ENCODE measurements at regions not wholly inside any gene's neighbourhood (a gene's known extent, or its start where the extent isn't known, plus 50 kb on each side); places are given as distances from the start of the nearest gene placed in this dataset.

- peak; percentile 13 for DNase-seq (ENCODE audit: unreplicated experiment)
- H3K4me1 Mint-ChIP-seq (ENCODE audit: insufficient read depth, unreplicated experiment) = peaks cover 32% of the 10 kb centered on the region
- H3K9me3 Mint-ChIP-seq (ENCODE audit: unreplicated experiment) = no peaks in the 10 kb centered on the region
- H3K27me3 Mint-ChIP-seq (ENCODE audit: insufficient read depth, unreplicated experiment) = no peaks in the 10 kb centered on the region
- CTCF ChIA-PET = interaction anchor here (0.5 to 0.6 kb wide), 2 partner anchors 11 to 218 kb away, joined by 3 to 4 read pairs; no protein-coding TSS in a partner anchor
- no peak overlapping the region for H3K27ac Mint-ChIP-seq (ENCODE audit: low read depth, unreplicated experiment)
- H3K4me3 Mint-ChIP-seq (ENCODE audit: unreplicated experiment) = no peak overlapping the region
- no peaks in the 10 kb centered on the region for H3K36me3 Mint-ChIP-seq (ENCODE audit: insufficient read depth, unreplicated experiment)
- POLR2A ChIA-PET = no interaction called here
- TF ChIP-seq, protein P1, sequence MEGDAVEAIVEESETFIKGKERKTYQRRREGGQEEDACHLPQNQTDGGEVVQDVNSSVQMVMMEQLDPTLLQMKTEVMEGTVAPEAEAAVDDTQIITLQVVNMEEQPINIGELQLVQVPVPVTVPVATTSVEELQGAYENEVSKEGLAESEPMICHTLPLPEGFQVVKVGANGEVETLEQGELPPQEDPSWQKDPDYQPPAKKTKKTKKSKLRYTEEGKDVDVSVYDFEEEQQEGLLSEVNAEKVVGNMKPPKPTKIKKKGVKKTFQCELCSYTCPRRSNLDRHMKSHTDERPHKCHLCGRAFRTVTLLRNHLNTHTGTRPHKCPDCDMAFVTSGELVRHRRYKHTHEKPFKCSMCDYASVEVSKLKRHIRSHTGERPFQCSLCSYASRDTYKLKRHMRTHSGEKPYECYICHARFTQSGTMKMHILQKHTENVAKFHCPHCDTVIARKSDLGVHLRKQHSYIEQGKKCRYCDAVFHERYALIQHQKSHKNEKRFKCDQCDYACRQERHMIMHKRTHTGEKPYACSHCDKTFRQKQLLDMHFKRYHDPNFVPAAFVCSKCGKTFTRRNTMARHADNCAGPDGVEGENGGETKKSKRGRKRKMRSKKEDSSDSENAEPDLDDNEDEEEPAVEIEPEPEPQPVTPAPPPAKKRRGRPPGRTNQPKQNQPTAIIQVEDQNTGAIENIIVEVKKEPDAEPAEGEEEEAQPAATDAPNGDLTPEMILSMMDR (IDR thresholded peaks at IDR 0.05; ENCODE audit: unreplicated experiment) = no peak
- BruUV-seq (replicated peaks) = no TSS peak
- intact Hi-C loops (cut with micrococcal nuclease) = no loop called here
Observed at GRCh38 chr5:158458086-158458485, 599.1 kb upstream of the CLINT1 start.

GRCh38 chr5:158456756-158457155 lies 597.8 kb upstream of the CLINT1 start:
- H3K27me3 Mint-ChIP-seq (ENCODE audit: insufficient read depth, unreplicated experiment) = no peaks in the 10 kb centered on the region
- no peaks in the 10 kb centered on the region for H3K36me3 Mint-ChIP-seq (ENCODE audit: insufficient read depth, unreplicated experiment)
- peaks cover 21% of the 10 kb centered on the region for H3K4me1 Mint-ChIP-seq (ENCODE audit: insufficient read depth, unreplicated experiment)
- no peak overlapping the region for H3K4me3 Mint-ChIP-seq (ENCODE audit: unreplicated experiment)
- ChIA-PET CTCF (interaction anchor here (0.7 to 1.0 kb wide), 5 partner anchors 26 to 650 kb away, joined by 3 to 4 read pairs (median 3); no protein-coding TSS in a partner anchor), POLR2A (interaction anchor here (0.7 to 1.5 kb wide), 4 partner anchors 10 to 372 kb away, joined by 3 to 5 read pairs (median 4); no protein-coding TSS in a partner anchor)
- H3K9me3 Mint-ChIP-seq (ENCODE audit: unreplicated experiment) = no peaks in the 10 kb centered on the region
- intact Hi-C loops (cut with micrococcal nuclease) = no loop called here
- BruUV-seq (replicated peaks) = no TSS peak
- H3K27ac Mint-ChIP-seq (ENCODE audit: low read depth, unreplicated experiment) = no peak overlapping the region
- TF ChIP-seq, protein P1 (IDR thresholded peaks at IDR 0.05; ENCODE audit: unreplicated experiment) = no peak
- DNase-seq (ENCODE audit: unreplicated experiment) = peak; percentile 77

GRCh38 chr5:158456241-158456640 lies 597.3 kb upstream of the CLINT1 start:
- ChIA-PET POLR2A (interaction anchor here (1.0 to 1.5 kb wide), 3 partner anchors 10 to 372 kb away, joined by 3 to 5 read pairs (median 4); no protein-coding TSS in a partner anchor), CTCF (interaction anchor here (0.9 to 1.0 kb wide), 4 partner anchors 25 to 281 kb away, joined by 3 read pairs; no protein-coding TSS in a partner anchor)
- Mint-ChIP-seq H3K27ac (ENCODE audit: low read depth, unreplicated experiment) (peak overlapping the region; percentile 17), H3K4me1 (ENCODE audit: insufficient read depth, unreplicated experiment) (peaks cover 21% of the 10 kb centered on the region), H3K27me3 (ENCODE audit: insufficient read depth, unreplicated experiment) (no peaks in the 10 kb centered on the region), H3K4me3 (ENCODE audit: unreplicated experiment) (no peak overlapping the region), H3K9me3 (ENCODE audit: unreplicated experiment) (no peaks in the 10 kb centered on the region), H3K36me3 (ENCODE audit: insufficient read depth, unreplicated experiment) (no peaks in the 10 kb centered on the region)
- intact Hi-C loops (cut with micrococcal nuclease) = no loop called here
- no TSS peak for BruUV-seq (replicated peaks)
- DNase-seq (ENCODE audit: unreplicated experiment) = no peak
- TF ChIP-seq, protein P1 (IDR thresholded peaks at IDR 0.05; ENCODE audit: unreplicated experiment) = no peak

GRCh38 chr5:158451993-158452672 lies 593.2 kb upstream of the CLINT1 start:
- ChIA-PET CTCF (interaction anchor here (0.7 to 1.0 kb wide), 2 partner anchors 151 to 276 kb away, joined by 3 read pairs; no protein-coding TSS in a partner anchor), POLR2A (no interaction called here)
- no peaks in the 10 kb centered on the region for H3K36me3 Mint-ChIP-seq (ENCODE audit: insufficient read depth, unreplicated experiment)
- TF ChIP-seq, protein P1 (IDR thresholded peaks at IDR 0.05; ENCODE audit: unreplicated experiment) = no peak
- BruUV-seq (replicated peaks) = no TSS peak
- H3K4me3 Mint-ChIP-seq (ENCODE audit: unreplicated experiment) = no peak overlapping the region
- no peak overlapping the region for H3K27ac Mint-ChIP-seq (ENCODE audit: low read depth, unreplicated experiment)
- peaks cover 15% of the 10 kb centered on the region for H3K4me1 Mint-ChIP-seq (ENCODE audit: insufficient read depth, unreplicated experiment)
- intact Hi-C loops (cut with micrococcal nuclease) = no loop called here
- H3K9me3 Mint-ChIP-seq (ENCODE audit: unreplicated experiment) = no peaks in the 10 kb centered on the region
- DNase-seq (ENCODE audit: unreplicated experiment) = no peak
- H3K27me3 Mint-ChIP-seq (ENCODE audit: insufficient read depth, unreplicated experiment) = no peaks in the 10 kb centered on the region
